Right atrium auricular region (tissue), 2 donors: ENCODE measurements at regions not wholly inside any gene's neighbourhood (a gene's known extent, or its start where the extent isn't known, plus 50 kb on each side); places are given as distances from the start of the nearest gene placed in this dataset.

Experiments
- DNase-seq: peaks from one replicate; pipeline ENCODE4 v3.0.0-alpha.2; 2019; ENCODE audit warnings: low spot score
- H3K27ac ChIP-seq, 2 donors: fragments of 200-600 bp; sonication (generic); 1 replicate in 1 of 2; 2 replicates in 1 of 2; pipeline ENCODE4 v1.5.1; 2016 to 2019
- H3K27me3 ChIP-seq, 2 donors: fragments of 200-600 bp; sonication (generic); one replicate each; pipeline versions ENCODE4 v1.5.1 to v1.6.0; 2017 to 2019
- H3K36me3 ChIP-seq: fragments of 200-600 bp; sonication (generic); one replicate; pipeline ENCODE4 v1.5.1; 2016
- H3K4me1 ChIP-seq, 2 donors: fragments of 200-600 bp; sonication (generic); one replicate each; pipeline versions ENCODE4 v1.5.1 to v1.6.0; 2017 to 2019
- H3K4me3 ChIP-seq, 2 donors: fragments of 200-600 bp; sonication (generic); 1 replicate in 1 of 2; 2 replicates in 1 of 2; pipeline ENCODE4 v1.5.1; 2017 to 2019; ENCODE audit warnings: mild to moderate bottlenecking in 1 of 2, moderate library complexity in 1 of 2
- H3K9me3 ChIP-seq, 2 donors: fragments of 200-600 bp; sonication (generic); one replicate each; pipeline ENCODE4 v1.5.1; 2019
- CTCF ChIP-seq, 2 donors: fragments of 200-600 bp; sonication (generic); IDR thresholded peaks; one replicate each; pipeline ENCODE4 v1.5.1; 2019; ENCODE audit warnings: antibody characterized with exemption in 2 of 2

- H3K36me3 ChIP-seq: no peaks in the 10 kb centered on the region
- peaks cover 0 to 9% of the 10 kb centered on the region in 2 donors for H3K9me3 ChIP-seq
- no peak overlapping the region for H3K4me3 ChIP-seq
- DNase-seq: no peak
- no peak for TF ChIP-seq CTCF (IDR thresholded peaks at IDR 0.05)
- H3K27me3 ChIP-seq: no peaks in the 10 kb centered on the region
- no peak overlapping the region for H3K27ac ChIP-seq
- H3K4me1 ChIP-seq: no peaks in the 10 kb centered on the region
These were observed 236.6 kb downstream of the GPD2 start for GRCh38 chr2:156672556-156673332.

GRCh38 chr2:156673333-156673615 is 237.1 kb downstream of the GPD2 start:
- TF ChIP-seq CTCF (IDR thresholded peaks at IDR 0.05): no peak
- H3K9me3 ChIP-seq: peaks cover 0 to 4% of the 10 kb centered on the region in 2 donors
- H3K36me3 ChIP-seq: no peaks in the 10 kb centered on the region
- DNase-seq: no peak
- H3K27ac ChIP-seq: no peak overlapping the region
- no peaks in the 10 kb centered on the region for H3K27me3 ChIP-seq
- H3K4me1 ChIP-seq: no peaks in the 10 kb centered on the region
- no peak overlapping the region for H3K4me3 ChIP-seq

GRCh38 chr2:156673981-156674380 is 237.8 kb downstream of the GPD2 start:
- no peak for TF ChIP-seq CTCF (IDR thresholded peaks at IDR 0.05)
- H3K9me3 ChIP-seq: no peaks in the 10 kb centered on the region
- H3K27ac ChIP-seq: no peak overlapping the region
- no peaks in the 10 kb centered on the region for H3K4me1 ChIP-seq
- no peaks in the 10 kb centered on the region for H3K27me3 ChIP-seq
- no peaks in the 10 kb centered on the region for H3K36me3 ChIP-seq
- DNase-seq: no peak
- no peak overlapping the region for H3K4me3 ChIP-seq

GRCh38 chr2:156675896-156676295 is 239.7 kb downstream of the GPD2 start:
- H3K36me3 ChIP-seq: no peaks in the 10 kb centered on the region
- H3K27ac ChIP-seq: no peak overlapping the region
- H3K4me3 ChIP-seq: no peak overlapping the region
- no peaks in the 10 kb centered on the region for H3K27me3 ChIP-seq
- DNase-seq: no peak
- no peaks in the 10 kb centered on the region for H3K9me3 ChIP-seq
- no peaks in the 10 kb centered on the region for H3K4me1 ChIP-seq
- TF ChIP-seq CTCF (IDR thresholded peaks at IDR 0.05): no peak

GRCh38 chr2:156679820-156680219 is 243.6 kb downstream of the GPD2 start:
- H3K27me3 ChIP-seq: no peaks in the 10 kb centered on the region
- H3K27ac ChIP-seq: no peak overlapping the region
- H3K9me3 ChIP-seq: no peaks in the 10 kb centered on the region
- H3K36me3 ChIP-seq: no peaks in the 10 kb centered on the region
- DNase-seq: no peak
- no peaks in the 10 kb centered on the region for H3K4me1 ChIP-seq
- no peak overlapping the region for H3K4me3 ChIP-seq
- TF ChIP-seq CTCF (IDR thresholded peaks at IDR 0.05): no peak

- Histone ChIP-seq H3K27me3 (no peaks in the 10 kb centered on the region), H3K27ac (no peak overlapping the region), H3K4me3 (no peak overlapping the region), H3K4me1 (no peaks in the 10 kb centered on the region), H3K36me3 (no peaks in the 10 kb centered on the region), H3K9me3 (no peaks in the 10 kb centered on the region)
- DNase-seq: no peak
- no peak for TF ChIP-seq CTCF (IDR thresholded peaks at IDR 0.05)
These were observed 244.1 kb downstream of the GPD2 start for GRCh38 chr2:156680266-156680665.
